KMS-11 (cell line): ENCODE measurements at regions not wholly inside any gene's neighbourhood (a gene's known extent, or its start where the extent isn't known, plus 50 kb on each side); places are given as distances from the start of the nearest gene placed in this dataset.

Experiments used
- H2AFZ ChIP-seq: fragments of 200-600 bp; sonication (generic); 2 replicates; pipeline ENCODE4 v1.6.1; 2016; ENCODE audit warnings: antibody characterized with exemption, mixed run types, low read depth
- H3K27ac ChIP-seq: fragments of 200-600 bp; sonication (generic); 2 replicates; pipeline ENCODE4 v1.6.1; 2016; ENCODE audit warnings: mild to moderate bottlenecking, mixed run types
- H3K27me3 ChIP-seq: fragments of 200-600 bp; sonication (generic); 2 replicates; pipeline ENCODE4 v1.6.1; 2017; ENCODE audit warnings: mild to moderate bottlenecking, low read depth, mixed run types, moderate library complexity; ENCODE audit not compliant: insufficient read depth
- H3K36me3 ChIP-seq: fragments of 200-600 bp; sonication (generic); 2 replicates; pipeline ENCODE4 v1.6.1; 2017; ENCODE audit warnings: mild to moderate bottlenecking, mixed run types; ENCODE audit not compliant: insufficient read depth
- H3K4me1 ChIP-seq: fragments of 200-600 bp; sonication (generic); 2 replicates; pipeline ENCODE4 v1.6.1; 2016; ENCODE audit warnings: mild to moderate bottlenecking, low read depth, mixed run types; ENCODE audit not compliant: poor library complexity, severe bottlenecking
- H3K4me2 ChIP-seq: fragments of 200-600 bp; sonication (generic); 2 replicates; pipeline ENCODE4 v1.7.0; 2016; ENCODE audit warnings: mild to moderate bottlenecking, mixed run types
- H3K4me3 ChIP-seq: fragments of 200-600 bp; sonication (generic); IDR thresholded peaks from 2 replicates; pipeline ENCODE4 v1.6.1; 2017; ENCODE audit warnings: low read depth, low read length, mixed read lengths; ENCODE audit not compliant: insufficient read depth
- H3K79me2 ChIP-seq: fragments of 200-600 bp; sonication (generic); 2 replicates; pipeline ENCODE4 v1.6.1; 2016; ENCODE audit warnings: low read depth, mixed run types; ENCODE audit not compliant: insufficient read depth
- H3K9ac ChIP-seq: fragments of 200-600 bp; sonication (generic); 2 replicates; pipeline ENCODE4 v1.6.1; 2016; ENCODE audit warnings: mild to moderate bottlenecking, mixed run types
- H4K20me1 ChIP-seq: fragments of 200-600 bp; sonication (generic); 2 replicates; pipeline ENCODE4 v1.6.1; 2016; ENCODE audit warnings: mild to moderate bottlenecking, mixed run types; ENCODE audit not compliant: insufficient read depth
- CTCF ChIP-seq: fragments of 200-600 bp; sonication (generic); conservative IDR thresholded peaks from 2 replicates; pipeline ENCODE4 v1.6.1; 2017; ENCODE audit warnings: low read depth, mild to moderate bottlenecking, antibody characterized with exemption, low read length, moderate library complexity, mixed read lengths

- H4K20me1 ChIP-seq: no peaks in the 10 kb centered on the region
- peak overlapping the region; percentile 27 for H2AFZ ChIP-seq
- peak overlapping the region; percentile 75 for H3K4me2 ChIP-seq
Observed at GRCh38 chr5:82641331-82642003, 363.3 kb upstream of the RPS23 start.

GRCh38 chr5:82640916-82641315 lies 362.8 kb upstream of the RPS23 start:
- no peaks in the 10 kb centered on the region for H4K20me1 ChIP-seq
- peak overlapping the region; percentile 75 for H3K4me2 ChIP-seq
- H3K27me3 ChIP-seq: no peaks in the 10 kb centered on the region
- peak overlapping the region; percentile 5; the same call in 1 of the 2 replicates for H3K27ac ChIP-seq
- H3K4me3 ChIP-seq: no peak overlapping the region
- TF ChIP-seq CTCF: no peak
- no peaks in the 10 kb centered on the region for H3K79me2 ChIP-seq
- no peaks in the 10 kb centered on the region for H3K36me3 ChIP-seq
- peak overlapping the region; percentile 27 for H2AFZ ChIP-seq
- peaks cover 63% of the 10 kb centered on the region for H3K4me1 ChIP-seq
- H3K9ac ChIP-seq: no peak overlapping the region

More at GRCh38 chr5:82641331-82642003, 363.3 kb upstream of the RPS23 start:
- Histone ChIP-seq H3K9ac (no peak overlapping the region), H3K27ac (peak overlapping the region; percentile 5; the same call in 1 of the 2 replicates), H3K4me1 (peaks cover 57% of the 10 kb centered on the region), H3K4me3 (no peak overlapping the region), H3K79me2 (no peaks in the 10 kb centered on the region), H3K36me3 (no peaks in the 10 kb centered on the region), H3K27me3 (no peaks in the 10 kb centered on the region)
- TF ChIP-seq CTCF: peak; percentile 81

GRCh38 chr5:82639393-82640144 lies 361.4 kb upstream of the RPS23 start:
- Histone ChIP-seq H3K27ac (peak overlapping the region; percentile 86), H3K79me2 (no peaks in the 10 kb centered on the region), H3K4me3 (no peak overlapping the region), H4K20me1 (no peaks in the 10 kb centered on the region), H3K27me3 (no peaks in the 10 kb centered on the region), H3K9ac (peak overlapping the region; percentile 45), H3K4me2 (peak overlapping the region; percentile 75), H2AFZ (peak overlapping the region; percentile 56; the same call in 1 of the 2 replicates), H3K36me3 (no peaks in the 10 kb centered on the region), H3K4me1 (peaks cover 76% of the 10 kb centered on the region)
- no peak for TF ChIP-seq CTCF

- H3K4me3 ChIP-seq: no peak overlapping the region
- no peaks in the 10 kb centered on the region for H3K27me3 ChIP-seq
- peak overlapping the region; percentile 43 for H3K4me2 ChIP-seq
- H3K9ac ChIP-seq: no peak overlapping the region
- no peak for TF ChIP-seq CTCF
- no peaks in the 10 kb centered on the region for H4K20me1 ChIP-seq
- H3K36me3 ChIP-seq: no peaks in the 10 kb centered on the region
- H2AFZ ChIP-seq: no peak overlapping the region
- no peaks in the 10 kb centered on the region for H3K79me2 ChIP-seq
- H3K4me1 ChIP-seq: peaks cover 78% of the 10 kb centered on the region
- peak overlapping the region; percentile 54; the same call in 1 of the 2 replicates for H3K27ac ChIP-seq
Observed at GRCh38 chr5:82636591-82636990, 358.4 kb upstream of the RPS23 start.
